ENCODE measurements at regions not wholly inside any gene's neighbourhood (a gene's known extent, or its start where the extent isn't known, plus 50 kb on each side); places are given as distances from the start of the nearest gene placed in this dataset.

- Mint-ChIP-seq H3K4me3 (no peak overlapping the region), H3K27me3 (ENCODE audit: low read depth, poor library complexity) (peaks cover 13% of the 10 kb centered on the region), H3K36me3 (ENCODE audit: low read depth) (no peaks in the 10 kb centered on the region), H3K27ac (no peak overlapping the region), H3K9me3 (peaks cover 56% of the 10 kb centered on the region), H3K4me1 (no peaks in the 10 kb centered on the region)
- TF ChIP-seq, protein P1, sequence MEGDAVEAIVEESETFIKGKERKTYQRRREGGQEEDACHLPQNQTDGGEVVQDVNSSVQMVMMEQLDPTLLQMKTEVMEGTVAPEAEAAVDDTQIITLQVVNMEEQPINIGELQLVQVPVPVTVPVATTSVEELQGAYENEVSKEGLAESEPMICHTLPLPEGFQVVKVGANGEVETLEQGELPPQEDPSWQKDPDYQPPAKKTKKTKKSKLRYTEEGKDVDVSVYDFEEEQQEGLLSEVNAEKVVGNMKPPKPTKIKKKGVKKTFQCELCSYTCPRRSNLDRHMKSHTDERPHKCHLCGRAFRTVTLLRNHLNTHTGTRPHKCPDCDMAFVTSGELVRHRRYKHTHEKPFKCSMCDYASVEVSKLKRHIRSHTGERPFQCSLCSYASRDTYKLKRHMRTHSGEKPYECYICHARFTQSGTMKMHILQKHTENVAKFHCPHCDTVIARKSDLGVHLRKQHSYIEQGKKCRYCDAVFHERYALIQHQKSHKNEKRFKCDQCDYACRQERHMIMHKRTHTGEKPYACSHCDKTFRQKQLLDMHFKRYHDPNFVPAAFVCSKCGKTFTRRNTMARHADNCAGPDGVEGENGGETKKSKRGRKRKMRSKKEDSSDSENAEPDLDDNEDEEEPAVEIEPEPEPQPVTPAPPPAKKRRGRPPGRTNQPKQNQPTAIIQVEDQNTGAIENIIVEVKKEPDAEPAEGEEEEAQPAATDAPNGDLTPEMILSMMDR (IDR thresholded peaks at IDR 0.05), result no peak
- no peak for DNase-seq
Observed at GRCh38 chrX:39551762-39552161, 546.0 kb downstream of the BCOR start.

- TF ChIP-seq, protein P1 (IDR thresholded peaks at IDR 0.05), result no peak
- peaks cover 33% of the 10 kb centered on the region for H3K9me3 Mint-ChIP-seq
- no peak overlapping the region for H3K4me3 Mint-ChIP-seq
- no peaks in the 10 kb centered on the region for H3K4me1 Mint-ChIP-seq
- no peaks in the 10 kb centered on the region for H3K36me3 Mint-ChIP-seq (ENCODE audit: low read depth)
- no peak for DNase-seq
- no peak overlapping the region for H3K27ac Mint-ChIP-seq
- peaks cover 14% of the 10 kb centered on the region for H3K27me3 Mint-ChIP-seq (ENCODE audit: low read depth, poor library complexity)
Observed at GRCh38 chrX:39555431-39555830, 542.3 kb downstream of the BCOR start.

GRCh38 chrX:39556056-39556455, 541.7 kb downstream of the BCOR start:
- TF ChIP-seq, protein P1 (IDR thresholded peaks at IDR 0.05), result no peak
- no peaks in the 10 kb centered on the region for H3K36me3 Mint-ChIP-seq (ENCODE audit: low read depth)
- H3K4me3 Mint-ChIP-seq, result no peak overlapping the region
- H3K4me1 Mint-ChIP-seq, result no peaks in the 10 kb centered on the region
- peaks cover 13% of the 10 kb centered on the region for H3K27me3 Mint-ChIP-seq (ENCODE audit: low read depth, poor library complexity)
- H3K9me3 Mint-ChIP-seq, result peaks cover 33% of the 10 kb centered on the region
- no peak for DNase-seq
- no peak overlapping the region for H3K27ac Mint-ChIP-seq

DNA sequence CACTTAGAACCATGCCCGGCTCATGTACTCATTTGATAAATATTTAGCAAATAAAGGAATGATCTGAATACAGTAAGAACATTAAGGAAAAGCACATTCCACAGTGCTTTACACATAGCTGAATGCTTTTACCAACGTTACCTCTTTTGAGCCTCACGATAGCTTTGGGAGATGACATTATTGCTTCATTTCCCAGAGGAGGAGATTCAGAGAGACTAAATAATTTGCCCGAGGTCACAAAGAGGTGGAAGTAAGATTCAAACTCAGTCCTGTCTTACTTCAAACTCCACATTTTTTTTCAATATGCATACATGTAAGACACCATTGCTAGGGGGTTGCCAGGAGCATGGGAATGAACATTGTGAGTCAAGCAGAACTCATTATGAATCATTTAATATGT, 538.5 kb downstream of the BCOR start:
- TF ChIP-seq, protein P1 (IDR thresholded peaks at IDR 0.05), result no peak
- Mint-ChIP-seq H3K4me1 (no peaks in the 10 kb centered on the region), H3K27me3 (ENCODE audit: low read depth, poor library complexity) (peaks cover 15% of the 10 kb centered on the region), H3K27ac (no peak overlapping the region), H3K36me3 (ENCODE audit: low read depth) (no peaks in the 10 kb centered on the region), H3K9me3 (peaks cover 25% of the 10 kb centered on the region), H3K4me3 (no peak overlapping the region)
- DNase-seq, result no peak

- H3K9me3 Mint-ChIP-seq, result peaks cover 23% of the 10 kb centered on the region
- no peak overlapping the region for H3K4me3 Mint-ChIP-seq
- peaks cover 20% of the 10 kb centered on the region for H3K27me3 Mint-ChIP-seq (ENCODE audit: low read depth, poor library complexity)
- no peak for DNase-seq
- no peaks in the 10 kb centered on the region for H3K36me3 Mint-ChIP-seq (ENCODE audit: low read depth)
- H3K27ac Mint-ChIP-seq, result no peak overlapping the region
- TF ChIP-seq, protein P1 (IDR thresholded peaks at IDR 0.05), result no peak
- H3K4me1 Mint-ChIP-seq, result no peaks in the 10 kb centered on the region
Observed at GRCh38 chrX:39560271-39560670, 537.5 kb downstream of the BCOR start.

DNA sequence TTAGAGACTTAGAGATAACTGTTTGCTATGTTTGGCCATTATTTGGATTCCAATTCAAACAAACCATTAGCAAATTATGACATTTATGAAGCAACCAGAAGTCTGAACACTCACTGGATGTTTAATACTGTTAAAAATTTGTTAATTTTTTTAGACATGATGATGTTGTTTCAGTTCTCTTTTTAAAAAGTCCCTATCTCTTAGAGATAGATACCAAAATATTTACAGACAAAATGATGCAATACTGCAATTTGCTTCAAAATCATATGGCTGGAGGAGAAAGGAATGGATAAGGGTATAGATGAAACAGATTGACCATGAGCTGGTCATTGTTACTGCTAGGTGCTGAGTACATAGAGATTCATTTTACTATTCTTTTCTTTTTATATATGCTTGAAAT, 534.6 kb downstream of the BCOR start:
- H3K9me3 Mint-ChIP-seq, result peaks cover 42% of the 10 kb centered on the region
- H3K36me3 Mint-ChIP-seq (ENCODE audit: low read depth), result peaks cover 5% of the 10 kb centered on the region
- no peak overlapping the region for H3K27ac Mint-ChIP-seq
- peaks cover 22% of the 10 kb centered on the region for H3K27me3 Mint-ChIP-seq (ENCODE audit: low read depth, poor library complexity)
- no peak overlapping the region for H3K4me3 Mint-ChIP-seq
- TF ChIP-seq, protein P1 (IDR thresholded peaks at IDR 0.05), result no peak
- H3K4me1 Mint-ChIP-seq, result no peaks in the 10 kb centered on the region
- DNase-seq, result no peak

Measured in nephron progenitor cell (in vitro differentiated cells).